GM12878 (cell line): ENCODE measurements at regions not wholly inside any gene's neighbourhood (a gene's known extent, or its start where the extent isn't known, plus 50 kb on each side); places are given as distances from the start of the nearest gene placed in this dataset.

Experiments
- ASH2L ChIP-seq: fragments of 300-600, 200-600 bp; sonication (generic); IDR thresholded peaks from 2 replicates; pipeline ENCODE4 v1.6.1; 2017; ENCODE audit warnings: low read depth, mild to moderate bottlenecking, borderline replicate concordance
- BHLHE40 ChIP-seq, 2 experiments: fragments of 450-650 bp in 1 of 2; IDR thresholded peaks; 2 replicates each; pipeline ENCODE4 v1.6.1; 2011 to 2017; ENCODE audit warnings: low read depth in 2 of 2, borderline replicate concordance in 1 of 2, improper control_type of control experiment in 1 of 2, low read length in 1 of 2, mild to moderate bottlenecking in 1 of 2
- CHD1 ChIP-seq: IDR thresholded peaks from 2 replicates; pipeline ENCODE4 v1.6.1; 2012; ENCODE audit warnings: low read depth, low read length, improper control_type of control experiment
- EP300 ChIP-seq, 2 experiments: fragments of 150-350 bp in 1 of 2; IDR thresholded peaks; 2 replicates each; pipeline ENCODE4 v1.6.1; 2011 to 2012; ENCODE audit warnings: low read depth in 2 of 2, low read length in 2 of 2, borderline replicate concordance in 1 of 2, improper control_type of control experiment in 1 of 2, inconsistent platforms in 1 of 2; ENCODE audit not compliant: control insufficient read depth in 1 of 2
- HDAC6 ChIP-seq: fragments of 200-600 bp; sonication (generic); IDR thresholded peaks from one replicate; pipeline ENCODE4 v1.8.0; 2017; ENCODE audit warnings: antibody characterized with exemption; ENCODE audit not compliant: unreplicated experiment
- MLLT1 ChIP-seq: fragments of 450-650 bp; IDR thresholded peaks from 2 replicates; pipeline ENCODE4 v1.6.1; 2016; ENCODE audit warnings: mild to moderate bottlenecking
- NFIC ChIP-seq: IDR thresholded peaks from 2 replicates; pipeline ENCODE4 v1.6.1; 2012; ENCODE audit warnings: low read depth, mild to moderate bottlenecking, inconsistent platforms, low read length, moderate library complexity
- NFYA ChIP-seq: IDR thresholded peaks from 2 replicates; pipeline ENCODE4 v1.6.1; 2011; ENCODE audit warnings: low read depth, mild to moderate bottlenecking, low read length, improper control_type of control experiment, borderline replicate concordance
- PBX3 ChIP-seq: IDR thresholded peaks from 2 replicates; pipeline ENCODE4 v1.6.1; 2011; ENCODE audit warnings: mild to moderate bottlenecking, low read depth, low read length, moderate library complexity; ENCODE audit not compliant: insufficient replicate concordance
- ZNF207 ChIP-seq: fragments of 450-650 bp; IDR thresholded peaks from 2 replicates; pipeline ENCODE4 v1.6.1; 2014; ENCODE audit warnings: antibody characterized with exemption, mild to moderate bottlenecking, borderline replicate concordance
- ZNF24 ChIP-seq: fragments of 450-650 bp; IDR thresholded peaks from 2 replicates; pipeline ENCODE4 v1.6.1; 2017; ENCODE audit warnings: antibody characterized with exemption, mild to moderate bottlenecking

- TF ChIP-seq NFYA = no peak
- no peak for TF ChIP-seq MLLT1
- no peak for TF ChIP-seq ASH2L
- no peak for TF ChIP-seq HDAC6
- no peak for TF ChIP-seq EP300 (IDR thresholded peaks at IDR 0.05; ENCODE audit: borderline replicate concordance in 1 of 2, control insufficient read depth in 1 of 2, low read depth in 2 of 2, low read length in 2 of 2)
- no peak for TF ChIP-seq BHLHE40 (IDR thresholded peaks at IDR 0.05; ENCODE audit: borderline replicate concordance in 1 of 2, low read depth in 2 of 2, low read length in 1 of 2)
- no peak for TF ChIP-seq PBX3
- TF ChIP-seq NFIC = peak; percentile 79
- TF ChIP-seq CHD1 = no peak
- no peak for TF ChIP-seq ZNF207
- TF ChIP-seq ZNF24 = no peak
Observed at GRCh38 chr17:72056155-72056554, 64.7 kb upstream of the SOX9 start (continued).
